PC-9 (cell line): ENCODE measurements at regions not wholly inside any gene's neighbourhood (a gene's known extent, or its start where the extent isn't known, plus 50 kb on each side); places are given as distances from the start of the nearest gene placed in this dataset.

Experiments used
- CTCF ChIP-seq: fragments of 200-600 bp; sonication (generic); conservative IDR thresholded peaks from 2 replicates; pipeline ENCODE4 v1.6.1; 2017; ENCODE audit warnings: mixed run types, antibody characterized with exemption, mild to moderate bottlenecking, moderate library complexity
- EZH2 ChIP-seq: fragments of 200-600 bp; sonication (generic); IDR thresholded peaks from 2 replicates; pipeline ENCODE4 v1.8.0; 2017; ENCODE audit warnings: antibody characterized with exemption, low read depth

- TF ChIP-seq CTCF (no peak), EZH2 (no peak)
These were observed 202.8 kb upstream of the IRS2 start for GRCh38 chr13:109989155-109989554.
